Fibroblast of the aortic adventitia (primary cell): ENCODE measurements at regions not wholly inside any gene's neighbourhood (a gene's known extent, or its start where the extent isn't known, plus 50 kb on each side); places are given as distances from the start of the nearest gene placed in this dataset.

Source experiments
- DNase-seq: peaks from one replicate; pipeline ENCODE4 v3.0.0-alpha.2; 2010; ENCODE audit warnings: low read depth
- H3K4me3 ChIP-seq: 2 replicates; pipeline ENCODE4 v1.5.1; 2011; ENCODE audit warnings: low read depth, mild to moderate bottlenecking, control low read depth, low read length, moderate library complexity
- CTCF ChIP-seq: IDR thresholded peaks from 2 replicates; pipeline ENCODE4 v1.5.1; 2011; ENCODE audit warnings: mild to moderate bottlenecking, low read length, control low read depth, inconsistent platforms; ENCODE audit not compliant: insufficient read depth

- no peak for TF ChIP-seq CTCF
- H3K4me3 ChIP-seq: no peak overlapping the region
- DNase-seq: no peak
Observed at GRCh38 chr17:14856176-14856575, 408.9 kb downstream of the PMP22 start.

- no peak for DNase-seq
- no peak for TF ChIP-seq CTCF
- no peak overlapping the region for H3K4me3 ChIP-seq
Observed at GRCh38 chr17:14854691-14855090, 410.4 kb downstream of the PMP22 start.

GRCh38 chr17:14845591-14846281 is 419.4 kb downstream of the PMP22 start:
- no peak overlapping the region for H3K4me3 ChIP-seq
- TF ChIP-seq CTCF: no peak
- no peak for DNase-seq

GRCh38 chr17:14843086-14843795 is 421.9 kb downstream of the PMP22 start:
- H3K4me3 ChIP-seq: no peak overlapping the region
- no peak for TF ChIP-seq CTCF
- no peak for DNase-seq

GRCh38 chr17:14840616-14841231 is 424.4 kb downstream of the PMP22 start:
- H3K4me3 ChIP-seq: no peak overlapping the region
- TF ChIP-seq CTCF: no peak
- peak; percentile 36 for DNase-seq

GRCh38 chr17:14838567-14838966 is 426.6 kb downstream of the PMP22 start:
- no peak overlapping the region for H3K4me3 ChIP-seq
- no peak for DNase-seq
- no peak for TF ChIP-seq CTCF
